Endothelial cell (in vitro differentiated cells): ENCODE measurements at regions not wholly inside any gene's neighbourhood (a gene's known extent, or its start where the extent isn't known, plus 50 kb on each side); places are given as distances from the start of the nearest gene placed in this dataset.

Experiments
- DNase-seq: peaks from one replicate; pipeline ENCODE4 v3.0.0; 2021; ENCODE audit warnings: low spot score
- H3K27ac Mint-ChIP-seq: one replicate; pipeline ENCODE4 v1.8.0; 2021; ENCODE audit warnings: mixed read lengths, inconsistent platforms; ENCODE audit not compliant: unreplicated experiment
- H3K27me3 Mint-ChIP-seq: one replicate; pipeline ENCODE4 v1.8.0; 2021; ENCODE audit warnings: mild to moderate bottlenecking, moderate library complexity, mixed read lengths, inconsistent platforms; ENCODE audit not compliant: unreplicated experiment
- H3K36me3 Mint-ChIP-seq: one replicate; pipeline ENCODE4 v1.8.0; 2021; ENCODE audit warnings: mild to moderate bottlenecking, low read depth, mixed read lengths, inconsistent platforms; ENCODE audit not compliant: unreplicated experiment
- H3K4me1 Mint-ChIP-seq: one replicate; pipeline ENCODE4 v1.8.0; 2021; ENCODE audit warnings: mild to moderate bottlenecking, mixed read lengths, inconsistent platforms; ENCODE audit not compliant: unreplicated experiment
- H3K4me3 Mint-ChIP-seq: one replicate; pipeline ENCODE4 v1.8.0; 2021; ENCODE audit warnings: mild to moderate bottlenecking, mixed read lengths, inconsistent platforms; ENCODE audit not compliant: unreplicated experiment
- H3K9me3 Mint-ChIP-seq: one replicate; pipeline ENCODE4 v1.8.0; 2021; ENCODE audit warnings: mixed read lengths, inconsistent platforms; ENCODE audit not compliant: unreplicated experiment
- CTCF ChIP-seq: fragments of 200-600 bp; sonication (generic); IDR thresholded peaks from one replicate; pipeline ENCODE4 v1.5.0; 2021; ENCODE audit warnings: antibody characterized with exemption; ENCODE audit not compliant: unreplicated experiment

- no peak overlapping the region for H3K4me3 Mint-ChIP-seq
- TF ChIP-seq CTCF, result no peak
- no peaks in the 10 kb centered on the region for H3K36me3 Mint-ChIP-seq
- H3K4me1 Mint-ChIP-seq, result peaks cover 11% of the 10 kb centered on the region
- peaks cover 2% of the 10 kb centered on the region for H3K27me3 Mint-ChIP-seq
- no peak overlapping the region for H3K27ac Mint-ChIP-seq
- H3K9me3 Mint-ChIP-seq, result no peaks in the 10 kb centered on the region
- DNase-seq, result no peak
These were observed 319.6 kb upstream of the IL12A start for GRCh38 chr3:159668990-159669476.

GRCh38 chr3:159669766-159670165, 318.9 kb upstream of the IL12A start:
- DNase-seq, result no peak
- Mint-ChIP-seq H3K9me3 (no peaks in the 10 kb centered on the region), H3K4me3 (no peak overlapping the region), H3K4me1 (peaks cover 11% of the 10 kb centered on the region), H3K27ac (no peak overlapping the region), H3K27me3 (no peaks in the 10 kb centered on the region), H3K36me3 (no peaks in the 10 kb centered on the region)
- TF ChIP-seq CTCF, result no peak

- TF ChIP-seq CTCF, result peak; percentile 18
- Mint-ChIP-seq H3K27me3 (no peaks in the 10 kb centered on the region), H3K27ac (no peak overlapping the region), H3K4me1 (peaks cover 11% of the 10 kb centered on the region), H3K36me3 (no peaks in the 10 kb centered on the region), H3K4me3 (no peak overlapping the region), H3K9me3 (no peaks in the 10 kb centered on the region)
- no peak for DNase-seq
These were observed 315.6 kb upstream of the IL12A start for GRCh38 chr3:159672728-159673688.

- Mint-ChIP-seq H3K27me3 (no peaks in the 10 kb centered on the region), H3K4me3 (no peak overlapping the region), H3K4me1 (peaks cover 4% of the 10 kb centered on the region), H3K27ac (no peak overlapping the region), H3K36me3 (no peaks in the 10 kb centered on the region), H3K9me3 (no peaks in the 10 kb centered on the region)
- DNase-seq, result no peak
- no peak for TF ChIP-seq CTCF
These were observed 314.1 kb upstream of the IL12A start for GRCh38 chr3:159674583-159674982.

- TF ChIP-seq CTCF, result no peak
- Mint-ChIP-seq H3K9me3 (no peaks in the 10 kb centered on the region), H3K36me3 (no peaks in the 10 kb centered on the region), H3K4me3 (no peak overlapping the region), H3K27ac (no peak overlapping the region), H3K4me1 (peaks cover 4% of the 10 kb centered on the region), H3K27me3 (no peaks in the 10 kb centered on the region)
- DNase-seq, result no peak
These were observed 313.4 kb upstream of the IL12A start for GRCh38 chr3:159675285-159675684.
